ENCODE measurements at regions not wholly inside any gene's neighbourhood (a gene's known extent, or its start where the extent isn't known, plus 50 kb on each side); places are given as distances from the start of the nearest gene placed in this dataset.
A peak's percentile ranks its signal among the peaks of the same experiment; 100 is the strongest.
"Not testable (repeated sequence)": the region's sequence is repeated elsewhere in the genome, so short reads cannot be mapped to it uniquely, and the experiment has no call there.

DNA sequence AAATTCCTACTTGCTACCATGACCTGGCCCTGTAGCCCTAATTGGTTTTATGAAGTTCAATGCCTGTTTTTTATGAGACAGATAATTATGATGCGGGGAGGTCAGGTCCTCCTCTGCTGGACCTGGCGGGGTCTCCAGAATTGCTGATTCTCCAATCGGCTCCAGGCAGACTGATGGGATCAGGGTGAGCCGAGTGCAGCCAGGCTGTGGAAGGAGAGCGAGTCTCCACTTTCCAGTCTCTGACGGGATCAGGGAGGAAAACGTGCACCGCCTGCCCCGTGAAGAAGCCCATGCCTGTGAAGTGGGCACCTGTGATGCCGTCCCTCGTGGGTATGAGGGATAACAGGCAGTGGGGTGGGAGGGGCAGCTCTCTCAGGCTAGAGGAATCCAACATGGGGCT lies 71.5 kb upstream of the HSPA9 start:
- no peak for DNase-seq

- DNase-seq, result peak; percentile 62
These were observed 70.8 kb upstream of the HSPA9 start for GRCh38 chr5:138645778-138646575.

DNA sequence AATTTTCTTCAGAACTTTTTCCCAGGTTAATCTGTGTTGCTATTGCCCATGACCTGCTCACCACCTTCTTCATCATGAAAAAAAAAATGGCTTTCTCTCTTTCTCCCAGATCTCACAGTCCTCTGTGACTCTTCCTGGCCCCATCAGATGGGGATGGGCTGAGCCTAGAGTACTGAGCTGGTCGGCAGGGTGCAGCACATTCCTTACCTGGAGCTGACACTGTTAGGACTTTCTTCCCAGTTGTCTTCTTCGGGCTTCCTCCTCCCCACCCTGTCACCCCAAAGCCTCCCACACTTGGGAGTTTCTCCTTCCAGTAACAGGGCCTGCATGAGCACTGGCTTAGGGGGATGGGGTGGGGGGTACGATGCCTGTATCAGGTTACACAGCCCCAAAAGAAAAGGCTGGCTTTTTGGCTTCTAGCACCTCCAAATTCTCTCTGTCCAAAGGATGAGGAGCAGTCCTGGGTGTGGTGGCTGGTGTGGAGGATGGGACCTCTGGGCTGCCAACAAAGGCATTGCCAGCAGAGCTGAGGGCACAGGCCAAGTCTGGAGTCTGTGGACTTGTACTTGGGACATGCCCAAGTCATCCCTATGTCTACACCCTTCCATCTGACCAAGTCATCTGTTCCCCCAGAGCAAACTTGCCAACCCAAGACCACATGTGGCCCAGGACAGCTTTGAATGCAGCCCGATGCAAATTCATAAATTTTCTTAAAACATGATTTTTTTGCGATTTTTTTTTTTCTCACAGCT lies 68.0 kb upstream of the HSPA9 start:
- no peak for DNase-seq

DNA sequence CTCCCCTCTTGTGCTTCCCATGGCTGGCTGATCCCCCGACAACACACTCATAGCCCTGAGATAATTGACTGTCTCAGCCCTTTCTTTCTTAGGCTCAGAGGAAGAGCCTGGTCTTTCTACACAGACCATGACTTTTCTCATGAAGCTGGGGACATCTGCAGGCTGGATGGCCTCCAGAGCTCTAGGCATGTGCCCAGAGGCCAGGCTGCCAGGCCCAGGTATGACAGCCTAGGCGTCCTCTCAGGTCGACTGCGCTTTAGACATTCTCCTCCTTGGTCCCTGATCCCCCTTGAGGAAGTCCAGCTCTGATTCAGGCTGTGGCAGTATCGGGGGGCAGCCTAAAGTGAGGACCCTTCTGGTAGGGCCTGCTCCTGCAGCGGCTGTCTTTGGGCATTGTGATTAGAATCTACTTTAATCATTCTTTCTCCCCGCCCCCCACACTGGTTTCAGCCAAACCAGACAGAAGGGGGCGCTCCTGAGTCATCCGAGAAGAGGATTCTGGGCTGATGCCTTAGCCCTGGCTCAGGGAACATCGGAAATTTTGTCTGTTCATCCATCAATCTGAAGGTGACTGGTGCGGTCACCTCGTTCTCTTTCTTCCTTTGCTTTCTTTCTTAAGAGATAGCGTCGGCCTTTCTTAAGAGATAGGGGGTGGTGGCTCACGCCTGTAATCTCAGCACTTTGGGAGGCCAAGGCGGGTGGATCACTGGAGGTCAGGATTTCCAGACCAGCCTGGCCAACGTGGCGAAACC lies 66.5 kb upstream of the HSPA9 start:
- no peak for DNase-seq

DNA sequence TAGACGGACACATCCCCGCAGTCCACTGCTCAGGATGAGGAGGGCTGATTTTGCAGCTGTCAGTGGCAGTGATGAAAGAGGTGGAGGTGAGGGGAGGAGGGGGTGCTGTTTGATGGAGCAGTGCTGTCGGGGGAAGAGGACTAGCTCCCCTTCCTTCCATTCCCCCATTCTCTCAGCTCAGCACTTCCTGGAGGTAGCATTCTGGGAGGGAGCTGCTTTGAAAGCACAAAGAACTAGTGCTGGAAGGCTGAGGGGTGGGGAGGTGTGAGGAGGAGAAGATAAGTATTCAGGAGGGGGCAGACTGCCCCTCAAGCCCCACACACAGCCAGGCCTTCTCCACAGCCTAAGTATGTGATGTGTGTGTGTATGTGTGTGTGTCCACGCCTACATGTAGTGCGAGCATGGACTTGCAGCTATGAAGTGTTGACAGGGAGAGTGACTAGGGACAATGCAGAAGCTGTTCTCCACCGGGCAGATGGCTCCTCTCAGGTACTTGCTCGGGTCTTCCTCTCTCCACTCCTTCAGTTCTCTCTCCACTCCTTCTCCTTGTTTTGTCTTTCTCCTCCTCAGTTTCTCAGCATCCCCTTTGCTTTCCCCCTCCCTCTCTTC lies 65.5 kb upstream of the HSPA9 start:
- no peak for DNase-seq

DNA sequence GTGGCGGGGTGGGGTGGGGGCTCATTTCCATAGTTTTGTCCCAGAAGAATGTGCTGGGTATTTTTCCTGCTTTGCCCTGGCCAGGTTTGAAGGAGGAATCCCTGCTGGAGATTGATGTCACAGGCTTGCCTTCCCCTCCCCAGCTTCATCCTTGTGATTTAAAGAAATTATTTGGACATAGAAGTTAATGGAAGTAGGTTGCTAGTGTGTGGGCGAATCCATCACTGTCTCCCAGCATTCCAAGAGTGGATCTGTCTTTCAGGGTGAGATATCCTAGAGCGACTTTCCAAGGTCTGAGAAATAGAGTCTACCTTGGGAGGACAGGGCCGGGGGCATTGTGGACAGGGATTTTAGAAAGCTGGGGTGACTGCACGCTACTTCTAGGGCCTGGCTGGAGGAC lies 64.9 kb upstream of the HSPA9 start:
- DNase-seq, result no peak

DNA sequence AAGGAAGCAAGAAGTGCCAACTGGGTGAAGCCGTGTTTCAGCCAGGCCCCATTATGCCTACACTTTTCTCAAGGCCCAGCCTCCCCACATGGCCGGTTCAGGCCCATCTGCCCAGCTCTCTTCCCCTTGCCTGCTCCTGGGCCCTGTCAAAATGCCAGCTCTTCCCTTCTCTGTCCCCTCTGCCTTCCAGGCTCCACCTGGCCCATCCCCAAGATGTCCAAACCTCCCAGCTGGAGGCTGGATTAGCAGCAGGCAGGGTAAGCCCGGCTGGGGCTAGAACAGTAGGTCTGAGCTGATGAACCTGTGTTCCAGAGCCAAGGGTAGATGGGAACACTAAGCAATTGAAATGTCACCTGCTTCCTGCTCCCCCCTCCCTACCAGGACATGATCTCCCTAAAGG lies 64.1 kb upstream of the HSPA9 start:
- DNase-seq, result no peak

DNA sequence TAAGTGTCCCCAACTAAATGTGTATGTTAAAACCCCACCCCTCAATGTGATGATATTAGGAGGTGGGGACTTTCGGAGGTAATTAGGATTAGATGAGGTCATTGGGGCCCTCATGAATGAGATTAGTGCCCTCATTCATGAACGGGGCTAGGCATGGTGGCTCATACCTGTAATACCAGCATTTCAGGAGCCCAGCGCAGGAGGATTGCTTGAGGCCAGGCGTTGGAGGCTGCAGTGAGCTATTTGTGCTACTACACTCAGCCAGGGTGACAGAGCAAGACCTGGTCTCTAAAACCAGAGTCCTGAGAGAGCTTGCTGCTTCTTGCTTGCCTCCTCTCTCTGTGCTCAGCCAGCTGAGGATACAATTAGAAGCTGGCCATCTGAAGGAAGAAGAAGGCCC lies 62.1 kb upstream of the HSPA9 start:
- DNase-seq, result no peak

GRCh38 chr5:138636398-138636944 lies 61.3 kb upstream of the HSPA9 start:
- DNase-seq, result peak; percentile 57

DNA sequence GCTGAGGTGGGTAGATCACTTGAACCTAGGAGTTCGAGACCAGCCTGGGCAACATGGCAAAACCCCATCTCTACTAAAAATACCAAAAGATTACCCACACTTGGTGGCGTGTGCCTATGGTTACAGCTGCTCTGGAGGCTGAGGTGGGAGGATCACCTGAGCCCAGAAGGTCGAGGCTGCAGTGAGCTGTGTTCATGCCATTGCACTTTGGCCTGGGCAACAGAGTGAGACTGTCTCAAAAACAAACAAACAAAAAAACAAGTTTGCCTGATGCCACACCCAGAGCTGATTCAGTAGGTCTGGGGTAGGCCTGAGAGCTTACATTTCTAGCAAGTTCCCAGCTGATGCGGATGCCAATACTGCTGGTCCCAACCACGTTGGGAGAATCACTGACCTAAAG lies 60.5 kb upstream of the HSPA9 start:
- DNase-seq, result no peak

DNA sequence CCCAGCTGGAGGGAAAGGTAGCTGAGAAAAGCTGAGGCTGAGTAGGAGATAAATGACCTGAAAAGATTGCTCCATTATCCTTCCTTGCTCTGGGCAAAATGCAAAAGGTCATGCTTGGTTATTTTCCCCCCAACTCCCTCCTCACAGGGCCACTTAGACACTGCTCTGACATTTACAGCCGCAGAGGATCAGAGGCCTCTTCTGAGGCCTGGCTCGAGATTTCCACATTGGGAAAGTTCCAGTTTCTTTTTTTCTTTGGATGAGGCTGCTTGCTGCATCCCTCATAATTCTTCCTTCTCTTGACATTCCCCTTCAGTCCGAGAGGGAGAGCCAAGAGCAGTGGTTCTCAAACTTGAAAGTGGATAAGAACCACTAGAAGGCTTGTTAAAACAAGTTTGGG lies 60.1 kb upstream of the HSPA9 start:
- DNase-seq, result peak; percentile 62

- DNase-seq, result not testable (repeated sequence)
These were observed 59.6 kb upstream of the HSPA9 start for GRCh38 chr5:138634804-138635203.

DNA sequence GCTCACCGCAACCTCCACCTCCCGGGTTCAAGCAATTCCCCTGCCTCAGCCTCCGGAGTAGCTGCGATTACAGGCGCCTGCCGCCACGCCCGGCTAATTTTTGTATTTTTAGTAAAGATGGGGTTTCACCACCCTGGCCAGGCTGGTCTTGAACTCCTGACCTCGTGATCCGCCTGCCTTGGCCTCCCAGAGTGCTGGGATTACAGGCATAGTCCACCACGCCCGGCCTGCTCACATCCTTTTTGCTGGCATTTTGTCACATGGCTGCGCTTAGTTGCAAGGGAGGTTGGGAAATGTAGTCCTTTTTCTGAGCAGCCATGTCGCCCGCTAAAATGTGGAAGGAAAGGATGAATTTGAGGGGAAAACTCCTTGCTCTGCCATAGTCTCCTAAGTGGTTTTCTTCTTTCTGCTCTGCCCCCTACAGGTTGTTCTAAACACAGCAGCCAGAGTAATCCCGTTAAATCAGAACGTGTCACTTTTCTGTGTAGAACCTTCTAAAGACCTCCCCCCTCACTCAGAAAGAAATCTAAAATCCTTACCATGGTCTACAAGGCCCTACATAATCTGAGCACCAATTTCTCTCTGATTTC lies 57.8 kb upstream of the HSPA9 start:
- DNase-seq, result no peak

DNA sequence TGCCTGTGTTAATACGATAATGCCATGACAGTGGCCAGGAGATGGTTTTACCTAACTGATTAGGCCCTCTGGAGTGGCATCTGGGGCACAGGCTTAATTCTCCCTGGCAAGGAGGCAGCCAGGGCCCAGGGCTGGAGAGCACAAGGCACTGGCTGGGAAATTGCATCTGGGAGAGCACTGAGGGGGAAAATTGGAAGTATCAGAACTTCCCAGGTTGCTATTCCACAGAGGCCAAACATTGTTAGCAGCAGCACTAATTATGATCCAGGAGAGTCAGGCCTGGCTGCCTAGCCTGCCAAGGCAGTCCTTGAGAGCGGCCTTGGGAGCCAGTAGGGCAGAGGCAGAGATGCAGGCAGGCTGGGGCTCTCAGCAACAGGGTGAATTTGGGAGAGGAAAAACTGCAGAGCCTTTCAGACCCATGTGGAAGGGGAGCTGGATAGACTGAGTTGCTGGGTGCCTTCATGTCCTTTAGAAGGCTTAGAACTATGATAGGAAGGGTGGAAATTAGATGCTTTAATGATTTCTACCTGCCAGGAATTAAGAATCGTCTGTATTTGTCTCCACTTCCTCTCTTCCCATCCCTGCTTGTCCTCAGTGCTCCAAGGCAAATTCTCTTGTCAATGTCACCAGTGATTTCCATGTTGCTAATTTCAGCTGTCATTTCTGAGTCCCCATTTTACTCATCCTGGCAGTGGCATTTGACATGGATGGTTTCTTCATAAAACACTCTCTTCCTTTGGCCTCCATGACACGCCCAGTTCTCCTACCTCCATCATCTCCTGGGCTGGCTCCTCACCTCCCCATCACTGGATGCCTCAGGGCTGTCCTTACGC lies 56.1 kb upstream of the HSPA9 start:
- no peak for DNase-seq

DNA sequence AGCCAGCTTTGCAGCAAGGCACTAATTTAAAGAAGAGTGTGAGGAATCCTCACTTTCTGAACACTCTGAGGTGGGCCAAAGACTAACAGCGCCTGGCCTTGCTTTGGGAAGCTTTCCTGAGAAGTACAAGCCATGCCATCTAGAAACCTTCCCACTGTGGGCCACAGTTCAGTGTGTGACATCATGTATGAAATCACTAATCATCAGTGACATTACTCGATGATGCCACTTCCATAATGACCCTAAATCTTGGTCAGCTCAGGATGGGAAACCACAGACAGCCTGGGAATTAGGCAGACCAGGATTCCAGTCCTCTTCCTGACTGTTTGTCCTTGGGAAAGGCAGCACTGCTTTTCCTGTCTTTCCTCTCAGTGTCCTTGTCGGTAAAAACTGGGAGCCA lies 54.2 kb upstream of the HSPA9 start:
- DNase-seq, result no peak

- no peak for DNase-seq
These were observed 51.2 kb upstream of the HSPA9 start for GRCh38 chr5:138626333-138626944.

- no peak for DNase-seq
These were observed 49.9 kb upstream of the HSPA9 start for GRCh38 chr5:138625134-138625533.

Measured in DMS79 (cell line).